ENCODE measurements at regions not wholly inside any gene's neighbourhood (a gene's known extent, or its start where the extent isn't known, plus 50 kb on each side); places are given as distances from the start of the nearest gene placed in this dataset.
"Not testable (repeated sequence)": the region's sequence is repeated elsewhere in the genome, so short reads cannot be mapped to it uniquely, and the experiment has no call there.

- no peak for DNase-seq (ENCODE audit: low read depth in 2 of 2)
These were observed 584.0 kb downstream of the CHSY3 start for GRCh38 chr5:130488252-130488651.

DNA sequence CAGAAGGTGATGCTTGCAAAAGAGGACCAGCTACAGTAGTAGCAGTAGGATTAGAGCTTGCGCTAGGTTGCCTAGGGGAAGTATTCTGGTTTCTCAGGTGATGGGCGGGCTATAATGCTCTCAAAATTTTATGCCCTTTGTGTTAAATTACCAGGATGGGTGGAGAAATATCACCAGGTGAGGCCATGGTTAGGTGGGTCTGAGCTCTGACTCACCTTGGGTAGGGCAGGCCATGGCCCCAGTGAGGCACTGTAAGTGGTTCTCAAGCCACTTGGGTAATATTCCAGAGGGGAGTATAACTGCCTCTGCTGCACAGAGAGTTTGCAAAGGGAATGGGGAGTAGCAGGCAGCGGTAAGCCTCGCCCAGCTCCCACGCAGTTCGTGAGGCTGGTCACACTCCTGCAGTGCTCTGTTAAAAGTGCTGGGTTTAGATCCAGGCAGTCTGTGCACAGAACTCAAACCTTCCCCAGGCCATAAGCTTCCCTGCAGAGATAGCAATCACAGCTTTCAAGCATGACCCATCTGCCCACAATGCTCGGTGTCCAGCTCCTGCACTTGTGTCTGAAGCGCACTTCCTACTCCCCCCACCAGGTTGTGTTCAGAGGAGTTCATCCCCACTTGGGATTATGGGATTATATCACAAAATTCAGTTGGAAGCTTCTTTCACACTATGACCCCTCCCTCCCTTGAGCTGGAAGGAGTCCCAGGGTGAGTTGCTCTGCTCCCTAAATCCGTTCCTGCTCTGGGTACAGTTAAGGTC lies 575.0 kb downstream of the CHSY3 start:
- DNase-seq (ENCODE audit: low read depth in 2 of 2), result no peak

- DNase-seq (ENCODE audit: low read depth in 2 of 2), result no peak
These were observed 572.1 kb downstream of the CHSY3 start for GRCh38 chr5:130476325-130476724.

DNA sequence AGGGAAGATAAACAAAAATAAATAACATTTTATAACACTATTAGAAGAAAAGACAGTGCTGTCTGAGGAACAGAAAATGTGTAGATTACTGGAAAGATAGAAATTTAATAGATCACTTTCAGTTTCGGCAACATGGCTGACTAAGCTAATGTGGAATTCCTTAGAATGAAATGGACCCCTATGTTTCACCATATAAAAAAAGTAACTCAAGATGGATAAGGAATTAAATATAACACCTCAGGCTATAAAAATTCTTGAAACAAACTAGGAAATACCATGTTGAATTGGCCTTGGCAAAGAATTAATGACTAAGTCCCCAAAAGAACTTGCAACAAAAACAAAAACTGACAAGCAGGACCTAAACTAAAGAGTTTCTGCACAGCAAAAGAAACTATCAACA lies 558.3 kb downstream of the CHSY3 start:
- no peak for DNase-seq (ENCODE audit: low read depth in 2 of 2)

DNA sequence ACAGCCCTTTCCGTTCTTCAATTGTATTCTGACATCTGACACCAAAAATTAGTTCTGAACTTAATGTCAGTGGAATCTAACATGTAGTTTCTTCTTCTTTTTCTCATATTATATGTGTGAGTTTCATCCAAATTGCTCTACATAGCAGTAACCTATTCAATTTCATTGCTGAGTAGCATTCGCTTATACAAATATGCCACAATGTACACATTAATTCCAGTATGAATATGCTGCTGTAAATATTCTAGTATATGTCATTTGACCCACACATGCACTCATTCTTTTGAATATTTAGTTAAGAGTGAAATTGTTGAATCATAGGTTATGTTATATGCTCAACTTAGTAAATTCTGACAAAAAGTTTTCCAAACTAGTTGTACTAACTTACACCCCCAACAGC lies 550.9 kb downstream of the CHSY3 start:
- no peak for DNase-seq (ENCODE audit: low read depth in 2 of 2)

DNA sequence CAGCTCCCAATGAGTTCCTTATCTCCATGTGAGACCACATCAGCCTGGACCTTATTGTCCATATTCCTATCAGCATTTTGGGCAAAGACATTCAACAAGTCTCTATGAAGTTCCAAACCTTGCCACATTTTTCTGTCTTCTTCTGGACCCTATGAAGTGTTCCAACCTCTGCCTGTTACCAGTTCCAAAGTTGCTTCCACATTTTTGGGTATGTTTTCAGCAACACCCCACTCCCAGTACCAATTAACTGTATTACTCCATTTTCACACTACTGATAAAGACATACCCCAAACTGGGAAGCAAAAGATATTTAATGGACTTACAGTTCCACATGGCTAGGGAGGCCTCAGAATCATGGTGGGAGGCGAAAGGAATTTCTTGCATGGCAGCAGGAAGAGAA lies 548.5 kb downstream of the CHSY3 start:
- DNase-seq (ENCODE audit: low read depth in 2 of 2), result no peak

- no peak for DNase-seq (ENCODE audit: low read depth in 2 of 2)
These were observed 532.2 kb downstream of the CHSY3 start for GRCh38 chr5:130436430-130436829.

DNA sequence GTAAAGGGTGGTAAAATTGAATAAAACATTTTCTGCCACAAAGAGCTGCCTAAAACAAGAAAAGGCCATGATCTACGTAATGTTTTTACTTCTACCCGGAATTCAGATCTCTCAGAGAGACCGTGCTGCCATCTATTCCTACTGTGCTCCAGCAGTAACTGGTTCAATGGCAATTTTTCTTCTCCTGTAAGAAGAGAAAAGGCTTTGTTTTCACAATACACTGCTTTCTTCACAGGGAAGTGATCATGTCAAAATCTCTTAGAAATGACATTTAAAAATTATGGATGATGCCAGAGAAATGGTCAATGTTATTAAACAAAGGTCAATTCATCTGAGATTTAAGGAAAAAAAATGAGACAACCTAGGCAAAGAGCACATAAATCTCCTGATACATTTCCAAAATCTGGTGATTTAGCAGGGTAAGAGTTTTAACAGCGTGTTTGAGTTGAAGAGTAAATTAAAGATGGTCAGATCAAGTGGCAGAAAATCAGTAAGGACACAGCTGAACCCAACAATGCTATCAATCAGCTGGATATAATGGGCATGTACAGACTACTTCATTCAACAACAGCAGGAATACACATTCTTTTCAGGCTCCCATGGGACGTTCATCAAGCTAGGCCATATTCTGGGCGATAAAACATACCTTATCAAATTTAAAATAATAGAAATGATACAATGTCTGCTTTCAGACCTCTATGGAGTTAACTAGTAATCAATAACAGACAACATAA lies 523.1 kb downstream of the CHSY3 start:
- DNase-seq (ENCODE audit: low read depth in 2 of 2), result no peak

- DNase-seq (ENCODE audit: low read depth in 2 of 2), result no peak
These were observed 521.2 kb downstream of the CHSY3 start for GRCh38 chr5:130425424-130425823.

DNA sequence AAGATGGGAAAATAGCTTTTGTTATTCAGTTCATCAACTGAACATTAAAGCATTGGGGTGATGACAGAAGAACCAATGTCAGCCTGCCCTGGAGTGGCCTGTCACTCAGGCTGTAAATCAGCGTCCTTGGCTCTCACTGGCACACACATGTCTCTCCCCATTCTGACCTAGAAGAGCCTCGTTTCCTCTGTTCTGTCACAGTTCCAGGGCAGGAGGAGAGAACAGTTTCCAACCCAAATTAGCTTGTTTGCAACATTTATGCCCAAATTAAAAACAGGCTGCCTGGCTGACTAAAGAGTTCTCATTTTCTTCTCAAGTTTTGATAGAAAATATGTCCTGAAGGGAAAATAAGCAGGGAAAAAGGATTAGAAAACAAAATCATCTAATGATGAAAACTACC lies 520.1 kb downstream of the CHSY3 start:
- no peak for DNase-seq (ENCODE audit: low read depth in 2 of 2)

DNA sequence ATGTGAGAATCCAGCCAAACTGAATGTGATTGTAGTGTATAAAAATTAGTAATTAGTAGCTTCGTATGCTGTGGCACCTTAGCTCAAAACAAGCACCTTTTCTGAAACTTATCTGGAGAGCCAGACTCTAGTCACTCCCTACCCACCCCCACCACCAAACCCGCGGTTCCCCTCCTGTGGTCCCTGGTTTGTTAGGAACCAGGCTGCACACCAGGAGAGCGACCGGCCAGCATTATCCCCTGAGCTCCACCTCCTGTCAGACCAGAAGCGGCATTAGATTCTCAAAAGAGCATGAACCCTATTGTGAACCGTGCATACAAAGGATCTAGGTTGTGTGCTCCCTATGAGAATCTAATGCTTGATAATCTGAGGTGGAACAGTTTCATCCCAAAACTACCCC lies 498.6 kb downstream of the CHSY3 start:
- no peak for DNase-seq (ENCODE audit: low read depth in 2 of 2)

GRCh38 chr5:130400091-130400490 lies 495.8 kb downstream of the CHSY3 start:
- no peak for DNase-seq (ENCODE audit: low read depth in 2 of 2)

GRCh38 chr5:130398825-130399224 lies 494.6 kb downstream of the CHSY3 start:
- DNase-seq (ENCODE audit: low read depth in 2 of 2), result no peak

GRCh38 chr5:130397727-130398126 lies 493.5 kb downstream of the CHSY3 start:
- DNase-seq (ENCODE audit: low read depth in 2 of 2), result not testable (repeated sequence)

DNA sequence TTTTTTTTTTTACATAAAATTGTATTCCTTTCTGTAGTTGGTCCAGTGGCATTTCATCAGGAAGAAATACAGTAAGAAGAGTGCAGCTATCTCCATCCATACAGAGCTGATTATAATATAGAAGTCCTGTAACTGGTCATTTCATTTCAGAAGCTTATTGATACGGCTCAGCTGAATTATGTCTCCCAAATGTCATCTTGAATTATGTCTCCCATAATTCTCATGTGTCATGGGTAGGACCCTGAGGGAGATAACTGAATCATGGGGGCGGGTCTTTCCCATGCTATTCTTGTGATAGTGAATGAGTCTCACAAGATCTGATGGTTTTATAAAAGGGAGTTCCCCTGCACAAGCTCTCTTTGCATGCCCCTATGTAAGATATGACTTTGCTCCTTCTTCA lies 492.9 kb downstream of the CHSY3 start:
- DNase-seq (ENCODE audit: low read depth in 2 of 2), result no peak

DNA sequence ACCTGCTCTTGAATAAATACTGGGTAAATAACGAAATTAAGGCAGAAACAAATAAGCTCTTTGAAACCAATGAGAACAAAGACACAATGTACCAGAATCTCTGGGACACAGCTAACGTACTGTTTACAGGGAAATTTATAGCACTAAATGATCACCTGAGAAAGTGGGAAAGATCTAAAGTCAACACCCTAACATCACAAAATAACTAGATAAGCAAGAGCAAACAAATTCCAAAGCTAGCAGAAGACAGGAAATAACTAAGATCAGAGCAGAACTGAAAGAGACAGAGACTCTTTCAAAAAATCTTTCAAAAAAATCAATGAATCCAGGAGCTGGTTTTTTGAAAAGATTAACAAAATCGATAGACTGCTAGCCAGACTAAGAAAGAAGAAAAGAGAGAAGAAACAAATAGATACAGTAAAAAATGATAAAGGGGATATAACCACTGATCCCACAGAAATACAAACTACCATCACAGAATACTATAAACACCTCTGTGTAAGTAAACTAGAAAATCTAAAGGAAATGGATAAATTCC lies 487.5 kb downstream of the CHSY3 start:
- DNase-seq (ENCODE audit: low read depth in 2 of 2), result not testable (repeated sequence)

- DNase-seq (ENCODE audit: low read depth in 2 of 2), result no peak
These were observed 481.9 kb downstream of the CHSY3 start for GRCh38 chr5:130386155-130386554.

DNA sequence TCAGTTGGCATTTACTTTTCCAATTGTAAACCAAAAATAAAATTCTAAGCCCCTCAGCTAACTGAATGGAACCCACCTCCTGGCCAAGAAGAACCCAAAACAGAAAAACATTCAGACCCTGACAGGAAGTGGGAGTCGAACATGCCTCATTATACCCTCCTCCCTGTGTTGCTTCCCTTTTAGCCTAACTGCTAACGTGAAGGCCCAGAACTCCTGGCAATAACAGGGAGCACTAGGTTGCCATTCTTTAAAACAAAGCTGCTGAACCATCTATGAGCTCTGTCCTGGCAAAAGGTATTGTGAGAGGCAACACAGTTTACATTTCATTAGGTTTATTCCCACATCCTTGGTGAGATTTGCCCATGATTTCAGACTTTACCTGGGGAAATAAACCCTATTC lies 481.4 kb downstream of the CHSY3 start:
- DNase-seq (ENCODE audit: low read depth in 2 of 2), result no peak

- DNase-seq (ENCODE audit: low read depth in 2 of 2), result no peak
These were observed 461.7 kb downstream of the CHSY3 start for GRCh38 chr5:130365956-130366355.

GRCh38 chr5:130350131-130350530 lies 445.9 kb downstream of the CHSY3 start:
- DNase-seq (ENCODE audit: low read depth in 2 of 2), result no peak

DNA sequence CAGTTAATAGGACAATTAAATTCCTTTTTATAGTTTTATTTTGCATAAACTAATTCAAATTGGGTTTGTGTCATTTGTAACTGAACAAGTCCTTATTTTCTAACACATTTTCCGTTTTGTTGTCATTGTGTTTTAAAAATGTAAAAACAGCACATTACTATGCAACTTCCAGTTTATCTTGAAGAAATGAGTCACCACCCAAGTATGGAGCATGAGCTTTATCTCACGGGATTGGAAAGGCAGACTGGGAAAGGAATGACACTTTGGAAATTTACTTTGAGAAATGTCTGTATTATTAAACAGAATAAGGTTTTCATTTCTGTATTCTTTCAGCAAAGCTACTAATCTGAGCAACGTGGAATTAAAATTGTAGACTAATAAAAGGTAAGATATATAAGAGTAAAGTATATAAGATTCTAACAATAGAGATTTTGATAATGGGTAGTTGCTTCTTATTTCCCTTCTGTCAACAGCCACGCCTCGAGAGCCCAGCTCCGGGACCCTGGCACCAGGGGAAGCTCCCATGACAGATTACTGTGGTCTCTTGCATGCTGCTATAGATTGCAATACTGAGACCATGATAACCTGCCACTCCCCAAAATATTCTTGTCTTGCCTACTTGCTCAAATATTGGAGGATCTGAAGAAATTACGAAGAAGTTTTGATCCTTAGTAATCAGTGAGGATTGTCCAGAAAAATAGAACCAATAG lies 433.1 kb downstream of the CHSY3 start:
- DNase-seq (ENCODE audit: low read depth in 2 of 2), result no peak

GRCh38 chr5:130335117-130335516 lies 430.9 kb downstream of the CHSY3 start:
- no peak for DNase-seq (ENCODE audit: low read depth in 2 of 2)

GRCh38 chr5:130333089-130333488 lies 428.8 kb downstream of the CHSY3 start:
- DNase-seq (ENCODE audit: low read depth in 2 of 2), result no peak

All from stimulated activated CD4-positive, alpha-beta T cell treated with anti-CD3 and anti-CD28 coated beads, Interleukin-12 subunit alpha, Interleukin-12 subunit beta, amount 100 ng/mL, for 24 hours (primary cell).